ENCODE measurements at regions not wholly inside any gene's neighbourhood (a gene's known extent, or its start where the extent isn't known, plus 50 kb on each side); places are given as distances from the start of the nearest gene placed in this dataset.

- H3K27me3 Mint-ChIP-seq = peaks cover 67% of the 10 kb centered on the region
- H3K4me3 Mint-ChIP-seq (ENCODE audit: low read depth) = no peak overlapping the region
- no peaks in the 10 kb centered on the region for H3K4me1 Mint-ChIP-seq (ENCODE audit: low read depth)
- H3K27ac Mint-ChIP-seq = no peak overlapping the region
- H3K36me3 Mint-ChIP-seq (ENCODE audit: insufficient read depth) = no peaks in the 10 kb centered on the region
- no peak for TF ChIP-seq CTCF (IDR thresholded peaks at IDR 0.05; ENCODE audit: unreplicated experiment)
- no peak for DNase-seq (ENCODE audit: low spot score, unreplicated experiment)
- H3K9me3 Mint-ChIP-seq (ENCODE audit: low read depth) = no peaks in the 10 kb centered on the region
Observed at GRCh38 chr6:28719275-28719940, 193.7 kb downstream of the GPX5 start.

- no peak overlapping the region for H3K27ac Mint-ChIP-seq
- no peaks in the 10 kb centered on the region for H3K4me1 Mint-ChIP-seq (ENCODE audit: low read depth)
- no peaks in the 10 kb centered on the region for H3K9me3 Mint-ChIP-seq (ENCODE audit: low read depth)
- H3K36me3 Mint-ChIP-seq (ENCODE audit: insufficient read depth) = no peaks in the 10 kb centered on the region
- H3K27me3 Mint-ChIP-seq = peaks cover 72% of the 10 kb centered on the region
- no peak for TF ChIP-seq CTCF (IDR thresholded peaks at IDR 0.05; ENCODE audit: unreplicated experiment)
- H3K4me3 Mint-ChIP-seq (ENCODE audit: low read depth) = no peak overlapping the region
- DNase-seq (ENCODE audit: low spot score, unreplicated experiment) = no peak
Observed at GRCh38 chr6:28720357-28721231, 194.9 kb downstream of the GPX5 start.

- Mint-ChIP-seq H3K4me3 (ENCODE audit: low read depth) (no peak overlapping the region), H3K9me3 (ENCODE audit: low read depth) (no peaks in the 10 kb centered on the region), H3K27ac (no peak overlapping the region), H3K36me3 (ENCODE audit: insufficient read depth) (no peaks in the 10 kb centered on the region), H3K4me1 (ENCODE audit: low read depth) (no peaks in the 10 kb centered on the region), H3K27me3 (peaks cover 77% of the 10 kb centered on the region)
- no peak for DNase-seq (ENCODE audit: low spot score, unreplicated experiment)
- no peak for TF ChIP-seq CTCF (IDR thresholded peaks at IDR 0.05; ENCODE audit: unreplicated experiment)
Observed at GRCh38 chr6:28721372-28721771, 195.7 kb downstream of the GPX5 start.

- no peak overlapping the region for H3K27ac Mint-ChIP-seq
- no peak for TF ChIP-seq CTCF (IDR thresholded peaks at IDR 0.05; ENCODE audit: unreplicated experiment)
- H3K4me1 Mint-ChIP-seq (ENCODE audit: low read depth) = peaks cover 3% of the 10 kb centered on the region
- no peak for DNase-seq (ENCODE audit: low spot score, unreplicated experiment)
- H3K36me3 Mint-ChIP-seq (ENCODE audit: insufficient read depth) = no peaks in the 10 kb centered on the region
- H3K27me3 Mint-ChIP-seq = peaks cover 85% of the 10 kb centered on the region
- no peaks in the 10 kb centered on the region for H3K9me3 Mint-ChIP-seq (ENCODE audit: low read depth)
- H3K4me3 Mint-ChIP-seq (ENCODE audit: low read depth) = no peak overlapping the region
Observed at GRCh38 chr6:28724395-28724794, 198.7 kb downstream of the GPX5 start.

GRCh38 chr6:28725274-28725809 lies 198.4 kb downstream of the TRIM27 start:
- Mint-ChIP-seq H3K36me3 (ENCODE audit: insufficient read depth) (no peaks in the 10 kb centered on the region), H3K27me3 (peaks cover 88% of the 10 kb centered on the region)

More at GRCh38 chr6:28725274-28725809, 198.4 kb downstream of the TRIM27 start:
- DNase-seq (ENCODE audit: low spot score, unreplicated experiment) = no peak
- Mint-ChIP-seq H3K4me1 (ENCODE audit: low read depth) (peaks cover 6% of the 10 kb centered on the region), H3K4me3 (ENCODE audit: low read depth) (no peak overlapping the region), H3K9me3 (ENCODE audit: low read depth) (no peaks in the 10 kb centered on the region), H3K27ac (no peak overlapping the region)
- no peak for TF ChIP-seq CTCF (IDR thresholded peaks at IDR 0.05; ENCODE audit: unreplicated experiment)
